Fibroblast of lung (primary cell): ENCODE measurements at regions not wholly inside any gene's neighbourhood (a gene's known extent, or its start where the extent isn't known, plus 50 kb on each side); places are given as distances from the start of the nearest gene placed in this dataset.

Source experiments
- EZH2 ChIP-seq: IDR thresholded peaks from 2 replicates; pipeline ENCODE4 v1.5.1; 2012; ENCODE audit warnings: low read length, control low read depth, mild to moderate bottlenecking; ENCODE audit errors: missing control alignments
- TF ChIP-seq, protein P1 (sequence below), 2 donors: IDR thresholded peaks in 1 of 2; conservative IDR thresholded peaks in 1 of 2; 1 replicate in 1 of 2; 2 replicates in 1 of 2; pipeline ENCODE4 v1.5.1; 2011 to 2012; ENCODE audit warnings: low read length in 2 of 2, control low read depth in 1 of 2, inconsistent platforms in 1 of 2, low read depth in 1 of 2, mild to moderate bottlenecking in 1 of 2

DNA sequence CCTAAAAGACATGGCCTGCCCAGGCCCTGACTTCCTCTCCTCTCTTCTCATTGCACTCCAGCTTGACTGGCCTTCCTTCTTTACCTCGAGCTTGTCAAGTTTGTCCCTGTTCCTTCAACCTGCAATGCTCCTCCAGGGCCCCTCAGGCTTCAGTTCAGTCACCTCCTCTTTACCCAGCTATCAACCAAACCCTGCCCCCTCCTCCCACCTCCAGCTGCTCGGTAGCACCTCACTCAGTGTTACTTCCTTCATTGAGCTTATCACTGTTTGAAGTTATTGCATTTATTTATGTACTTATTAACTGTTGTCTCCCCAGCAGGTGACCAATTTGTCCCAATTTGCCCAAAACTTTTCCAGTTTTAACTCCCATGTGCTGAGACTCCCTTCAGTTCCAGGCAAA lies 95.8 kb upstream of the UBE2E1 start:
- TF ChIP-seq, protein P1, sequence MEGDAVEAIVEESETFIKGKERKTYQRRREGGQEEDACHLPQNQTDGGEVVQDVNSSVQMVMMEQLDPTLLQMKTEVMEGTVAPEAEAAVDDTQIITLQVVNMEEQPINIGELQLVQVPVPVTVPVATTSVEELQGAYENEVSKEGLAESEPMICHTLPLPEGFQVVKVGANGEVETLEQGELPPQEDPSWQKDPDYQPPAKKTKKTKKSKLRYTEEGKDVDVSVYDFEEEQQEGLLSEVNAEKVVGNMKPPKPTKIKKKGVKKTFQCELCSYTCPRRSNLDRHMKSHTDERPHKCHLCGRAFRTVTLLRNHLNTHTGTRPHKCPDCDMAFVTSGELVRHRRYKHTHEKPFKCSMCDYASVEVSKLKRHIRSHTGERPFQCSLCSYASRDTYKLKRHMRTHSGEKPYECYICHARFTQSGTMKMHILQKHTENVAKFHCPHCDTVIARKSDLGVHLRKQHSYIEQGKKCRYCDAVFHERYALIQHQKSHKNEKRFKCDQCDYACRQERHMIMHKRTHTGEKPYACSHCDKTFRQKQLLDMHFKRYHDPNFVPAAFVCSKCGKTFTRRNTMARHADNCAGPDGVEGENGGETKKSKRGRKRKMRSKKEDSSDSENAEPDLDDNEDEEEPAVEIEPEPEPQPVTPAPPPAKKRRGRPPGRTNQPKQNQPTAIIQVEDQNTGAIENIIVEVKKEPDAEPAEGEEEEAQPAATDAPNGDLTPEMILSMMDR (conservative IDR thresholded peaks at IDR 0.05 in 1 of 2, IDR thresholded peaks at IDR 0.05 in 1 of 2; ENCODE audit: low read depth in 1 of 2, low read length in 2 of 2), result no peak
- TF ChIP-seq EZH2, result no peak
